ENCODE measurements at regions not wholly inside any gene's neighbourhood (a gene's known extent, or its start where the extent isn't known, plus 50 kb on each side); places are given as distances from the start of the nearest gene placed in this dataset.
A peak's percentile ranks its signal among the peaks of the same experiment; 100 is the strongest.

DNA sequence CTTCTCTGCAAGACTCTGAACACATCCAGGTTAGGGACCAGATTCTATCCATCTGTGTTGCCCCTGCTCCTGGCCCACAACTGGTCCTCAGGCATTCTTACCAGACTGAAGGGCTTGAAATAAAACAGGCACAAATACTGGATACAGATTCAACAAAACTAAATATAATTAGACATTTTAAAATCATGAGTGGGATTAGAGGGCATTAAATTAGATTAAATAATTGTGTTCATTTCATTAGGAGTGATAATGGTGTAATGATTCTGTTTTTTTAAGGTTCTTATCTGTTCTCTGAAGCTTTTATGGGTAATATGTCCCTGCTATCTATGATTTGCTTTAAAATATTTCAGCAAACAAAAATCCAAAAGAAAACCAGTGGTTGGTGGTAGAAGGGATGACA is 226.5 kb downstream of the IRS1 start (continued):
- TF ChIP-seq, protein P1, sequence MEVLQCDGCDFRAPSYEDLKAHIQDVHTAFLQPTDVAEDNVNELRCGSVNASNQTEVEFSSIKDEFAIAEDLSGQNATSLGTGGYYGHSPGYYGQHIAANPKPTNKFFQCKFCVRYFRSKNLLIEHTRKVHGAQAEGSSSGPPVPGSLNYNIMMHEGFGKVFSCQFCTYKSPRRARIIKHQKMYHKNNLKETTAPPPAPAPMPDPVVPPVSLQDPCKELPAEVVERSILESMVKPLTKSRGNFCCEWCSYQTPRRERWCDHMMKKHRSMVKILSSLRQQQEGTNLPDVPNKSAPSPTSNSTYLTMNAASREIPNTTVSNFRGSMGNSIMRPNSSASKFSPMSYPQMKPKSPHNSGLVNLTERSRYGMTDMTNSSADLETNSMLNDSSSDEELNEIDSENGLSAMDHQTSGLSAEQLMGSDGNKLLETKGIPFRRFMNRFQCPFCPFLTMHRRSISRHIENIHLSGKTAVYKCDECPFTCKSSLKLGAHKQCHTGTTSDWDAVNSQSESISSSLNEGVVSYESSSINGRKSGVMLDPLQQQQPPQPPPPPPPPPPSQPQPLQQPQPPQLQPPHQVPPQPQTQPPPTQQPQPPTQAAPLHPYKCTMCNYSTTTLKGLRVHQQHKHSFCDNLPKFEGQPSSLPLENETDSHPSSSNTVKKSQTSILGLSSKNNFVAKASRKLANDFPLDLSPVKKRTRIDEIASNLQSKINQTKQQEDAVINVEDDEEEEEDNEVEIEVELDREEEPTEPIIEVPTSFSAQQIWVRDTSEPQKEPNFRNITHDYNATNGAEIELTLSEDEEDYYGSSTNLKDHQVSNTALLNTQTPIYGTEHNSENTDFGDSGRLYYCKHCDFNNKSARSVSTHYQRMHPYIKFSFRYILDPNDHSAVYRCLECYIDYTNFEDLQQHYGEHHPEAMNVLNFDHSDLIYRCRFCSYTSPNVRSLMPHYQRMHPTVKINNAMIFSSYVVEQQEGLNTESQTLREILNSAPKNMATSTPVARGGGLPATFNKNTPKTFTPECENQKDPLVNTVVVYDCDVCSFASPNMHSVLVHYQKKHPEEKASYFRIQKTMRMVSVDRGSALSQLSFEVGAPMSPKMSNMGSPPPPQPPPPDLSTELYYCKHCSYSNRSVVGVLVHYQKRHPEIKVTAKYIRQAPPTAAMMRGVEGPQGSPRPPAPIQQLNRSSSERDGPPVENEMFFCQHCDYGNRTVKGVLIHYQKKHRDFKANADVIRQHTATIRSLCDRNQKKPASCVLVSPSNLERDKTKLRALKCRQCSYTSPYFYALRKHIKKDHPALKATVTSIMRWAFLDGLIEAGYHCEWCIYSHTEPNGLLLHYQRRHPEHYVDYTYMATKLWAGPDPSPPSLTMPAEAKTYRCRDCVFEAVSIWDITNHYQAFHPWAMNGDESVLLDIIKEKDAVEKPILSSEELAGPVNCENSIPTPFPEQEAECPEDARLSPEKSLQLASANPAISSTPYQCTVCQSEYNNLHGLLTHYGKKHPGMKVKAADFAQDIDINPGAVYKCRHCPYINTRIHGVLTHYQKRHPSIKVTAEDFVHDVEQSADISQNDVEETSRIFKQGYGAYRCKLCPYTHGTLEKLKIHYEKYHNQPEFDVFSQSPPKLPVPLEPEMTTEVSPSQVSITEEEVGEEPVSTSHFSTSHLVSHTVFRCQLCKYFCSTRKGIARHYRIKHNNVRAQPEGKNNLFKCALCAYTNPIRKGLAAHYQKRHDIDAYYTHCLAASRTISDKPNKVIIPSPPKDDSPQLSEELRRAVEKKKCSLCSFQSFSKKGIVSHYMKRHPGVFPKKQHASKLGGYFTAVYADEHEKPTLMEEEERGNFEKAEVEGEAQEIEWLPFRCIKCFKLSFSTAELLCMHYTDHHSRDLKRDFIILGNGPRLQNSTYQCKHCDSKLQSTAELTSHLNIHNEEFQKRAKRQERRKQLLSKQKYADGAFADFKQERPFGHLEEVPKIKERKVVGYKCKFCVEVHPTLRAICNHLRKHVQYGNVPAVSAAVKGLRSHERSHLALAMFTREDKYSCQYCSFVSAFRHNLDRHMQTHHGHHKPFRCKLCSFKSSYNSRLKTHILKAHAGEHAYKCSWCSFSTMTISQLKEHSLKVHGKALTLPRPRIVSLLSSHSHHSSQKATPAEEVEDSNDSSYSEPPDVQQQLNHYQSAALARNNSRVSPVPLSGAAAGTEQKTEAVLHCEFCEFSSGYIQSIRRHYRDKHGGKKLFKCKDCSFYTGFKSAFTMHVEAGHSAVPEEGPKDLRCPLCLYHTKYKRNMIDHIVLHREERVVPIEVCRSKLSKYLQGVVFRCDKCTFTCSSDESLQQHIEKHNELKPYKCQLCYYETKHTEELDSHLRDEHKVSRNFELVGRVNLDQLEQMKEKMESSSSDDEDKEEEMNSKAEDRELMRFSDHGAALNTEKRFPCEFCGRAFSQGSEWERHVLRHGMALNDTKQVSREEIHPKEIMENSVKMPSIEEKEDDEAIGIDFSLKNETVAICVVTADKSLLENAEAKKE (CRISPR knock-in tag; IDR thresholded peaks at IDR 0.05) = no peak
- no peak for TF ChIP-seq EZH2phosphoT487 (IDR thresholded peaks at IDR 0.05; ENCODE audit: unreplicated experiment)
- no peak for TF ChIP-seq CREB1 (CRISPR knock-in tag; IDR thresholded peaks at IDR 0.05; ENCODE audit: low read depth)

DNA sequence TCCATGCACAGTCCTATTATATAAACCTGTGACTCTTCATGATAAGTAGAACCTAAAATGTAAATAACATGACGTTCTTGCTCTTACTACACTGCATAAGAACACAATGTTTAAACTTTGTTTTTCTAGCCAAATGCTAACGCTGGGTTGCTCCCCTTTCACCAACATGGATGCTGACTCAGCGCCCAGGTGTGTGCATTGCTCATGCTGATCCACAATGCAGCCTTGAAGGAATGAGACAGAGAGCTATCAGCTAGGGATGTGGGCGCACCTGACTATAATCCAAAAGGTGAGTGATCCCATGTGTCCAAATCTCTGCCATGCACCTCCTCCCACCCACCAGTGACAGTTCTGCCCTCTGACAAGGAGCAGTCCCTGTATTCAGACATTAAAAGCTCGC is 235.0 kb downstream of the IRS1 start:
- no peak for ATAC-seq
- peak overlapping the region; percentile 64; the same call in 1 of the 2 replicates for H3K27ac Mint-ChIP-seq
- H3K9me3 Mint-ChIP-seq = no peaks in the 10 kb centered on the region
- Histone ChIP-seq H3K27me3 (ENCODE audit: insufficient read depth) (no peaks in the 10 kb centered on the region), H3K4me2 (no peak overlapping the region), H2AFZ (0 out of 2 replicates have a peak overlapping the region, but pooled peaks have one; percentile 68), H3K79me2 (replicated peaks; ENCODE audit: insufficient read depth) (no peaks in the 10 kb centered on the region), H3K36me3 (ENCODE audit: insufficient read depth) (no peaks in the 10 kb centered on the region), H3K9me2 (ENCODE audit: insufficient read depth) (peaks cover 11% of the 10 kb centered on the region; the same call in 1 of the 2 replicates), H3K4me1 (ENCODE audit: insufficient read depth) (no peaks in the 10 kb centered on the region), H3K27ac (ENCODE audit: low read depth) (no peak overlapping the region), H3K4me3 (no peak overlapping the region), H3F3A (replicated peaks; ENCODE audit: low read depth) (no peaks in the 10 kb centered on the region), H4K20me1 (replicated peaks; ENCODE audit: insufficient read depth) (no peaks in the 10 kb centered on the region)
- no peaks in the 10 kb centered on the region for H3K36me3 Mint-ChIP-seq (ENCODE audit: low read depth)
- no peak overlapping the region for H3K4me3 Mint-ChIP-seq
- no peaks in the 10 kb centered on the region for H3K27me3 Mint-ChIP-seq (ENCODE audit: insufficient read depth, low read depth, poor library complexity)
- peak; percentile 3 for DNase-seq (ENCODE audit: low spot score)
- peaks cover 4% of the 10 kb centered on the region; the same call in 2 of the 3 replicates for H3K4me1 Mint-ChIP-seq
- no peak for TF ChIP-seq EZH2 (IDR thresholded peaks at IDR 0.05; ENCODE audit: low read depth, unreplicated experiment)
- TF ChIP-seq, protein P2, sequence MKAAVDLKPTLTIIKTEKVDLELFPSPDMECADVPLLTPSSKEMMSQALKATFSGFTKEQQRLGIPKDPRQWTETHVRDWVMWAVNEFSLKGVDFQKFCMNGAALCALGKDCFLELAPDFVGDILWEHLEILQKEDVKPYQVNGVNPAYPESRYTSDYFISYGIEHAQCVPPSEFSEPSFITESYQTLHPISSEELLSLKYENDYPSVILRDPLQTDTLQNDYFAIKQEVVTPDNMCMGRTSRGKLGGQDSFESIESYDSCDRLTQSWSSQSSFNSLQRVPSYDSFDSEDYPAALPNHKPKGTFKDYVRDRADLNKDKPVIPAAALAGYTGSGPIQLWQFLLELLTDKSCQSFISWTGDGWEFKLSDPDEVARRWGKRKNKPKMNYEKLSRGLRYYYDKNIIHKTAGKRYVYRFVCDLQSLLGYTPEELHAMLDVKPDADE (IDR thresholded peaks at IDR 0.05) = no peak
- TF ChIP-seq JUNB (IDR thresholded peaks at IDR 0.05; ENCODE audit: unreplicated experiment) = no peak
- TF ChIP-seq CREB1 (CRISPR knock-in tag; IDR thresholded peaks at IDR 0.05; ENCODE audit: low read depth) = no peak
- TF ChIP-seq, protein P1 (CRISPR knock-in tag; IDR thresholded peaks at IDR 0.05) = no peak
- TF ChIP-seq STAT1 (IDR thresholded peaks at IDR 0.05; ENCODE audit: unreplicated experiment) = no peak
